Sigmoid colon (tissue), 6 donors: ENCODE measurements at regions not wholly inside any gene's neighbourhood (a gene's known extent, or its start where the extent isn't known, plus 50 kb on each side); places are given as distances from the start of the nearest gene placed in this dataset.

Experiments used
- DNase-seq: peaks from one replicate; pipeline ENCODE4 v3.0.0-alpha.2; 2019
- H3K27ac ChIP-seq, 4 donors: fragments of 200-600 bp; sonication (generic); one replicate each; pipeline ENCODE4 v1.5.1; 2016 to 2019; ENCODE audit warnings: mild to moderate bottlenecking in 1 of 4
- H3K27me3 ChIP-seq, 3 donors: fragments of 200-600 bp; sonication (generic); one replicate each; pipeline ENCODE4 v1.5.1; 2019; ENCODE audit warnings: mild to moderate bottlenecking in 1 of 3
- H3K36me3 ChIP-seq, 4 donors: fragments of 200-600 bp; sonication (generic); one replicate each; pipeline ENCODE4 v1.5.1; 2016 to 2019
- H3K4me1 ChIP-seq, 4 donors: fragments of 200-600 bp; sonication (generic); one replicate each; pipeline ENCODE4 v1.5.1; 2017 to 2019
- H3K4me3 ChIP-seq, 4 donors: fragments of 200-600 bp; sonication (generic); one replicate each; pipeline ENCODE4 v1.5.1; 2017 to 2019; ENCODE audit warnings: mild to moderate bottlenecking in 2 of 4, moderate library complexity in 1 of 4
- H3K9me3 ChIP-seq, 4 donors: fragments of 200-600 bp in 3 of 4; sonication (generic) in 3 of 4; one replicate each; pipeline versions ENCODE4 v1.5.1 to v1.6.1; 2013 to 2019
- EP300 ChIP-seq, 4 donors: sonication (generic); formaldehyde crosslinking; IDR thresholded peaks; one replicate each; pipeline ENCODE4 v1.6.1; 2017; ENCODE audit warnings: antibody characterized with exemption in 4 of 4
- POLR2A ChIP-seq, 2 donors: fragments of 450-650 bp; IDR thresholded peaks; one replicate each; pipeline ENCODE4 v1.6.1; 2016; ENCODE audit warnings: antibody characterized with exemption in 2 of 2, mild to moderate bottlenecking in 2 of 2, moderate library complexity in 2 of 2
- POLR2AphosphoS5 ChIP-seq, 4 donors: sonication (generic); formaldehyde crosslinking; IDR thresholded peaks; one replicate each; pipeline ENCODE4 v1.6.1; 2017; ENCODE audit warnings: antibody characterized with exemption in 4 of 4
- WGBS, 2 donors: extraction: QIAGEN DNeasy Blood & Tissue Kit; methylation state at CpG; one replicate each; pipeline ENCODE4 v1.1.7; 2013; 5-methylcytosine and 5-hydroxymethylcytosine counted together
- intact Hi-C: fragments of 100-400 bp; cut with DNase I; formaldehyde crosslinking; loops from one replicate; pipeline ENCODE4 v1.15.1; 2023
- TF ChIP-seq, protein P1 (sequence below), 4 experiments: fragments of 450-650 bp in 3 of 4; fragments of 200-600 bp in 1 of 4; IDR thresholded peaks; one replicate each; pipeline ENCODE4 v1.5.1; 2016 to 2019; ENCODE audit warnings: antibody characterized with exemption in 4 of 4, mild to moderate bottlenecking in 3 of 4, moderate library complexity in 2 of 4
- donor health status: healthy with polysubstance abuse.
- donor health status: healthy.

GRCh38 chr5:74173241-74173640 lies 467.3 kb downstream of the ENC1 start:
- no peak overlapping the region for H3K4me3 ChIP-seq
- no peaks in the 10 kb centered on the region for H3K27me3 ChIP-seq
- DNase-seq, result no peak
- 85 to 92% methylated on average over 7 of the region's 7 CpGs for WGBS, 2 donors
- no peaks in the 10 kb centered on the region for H3K9me3 ChIP-seq
- intact Hi-C loops, result no loop called here
- H3K4me1 ChIP-seq, result peaks cover 0 to 34% (median 20%) of the 10 kb centered on the region in 4 donors
- no peak overlapping the region for H3K27ac ChIP-seq
- H3K36me3 ChIP-seq, result no peaks in the 10 kb centered on the region
- TF ChIP-seq POLR2A (IDR thresholded peaks at IDR 0.05) (no peak), POLR2AphosphoS5 (IDR thresholded peaks at IDR 0.05) (no peak)
- TF ChIP-seq, protein P1, sequence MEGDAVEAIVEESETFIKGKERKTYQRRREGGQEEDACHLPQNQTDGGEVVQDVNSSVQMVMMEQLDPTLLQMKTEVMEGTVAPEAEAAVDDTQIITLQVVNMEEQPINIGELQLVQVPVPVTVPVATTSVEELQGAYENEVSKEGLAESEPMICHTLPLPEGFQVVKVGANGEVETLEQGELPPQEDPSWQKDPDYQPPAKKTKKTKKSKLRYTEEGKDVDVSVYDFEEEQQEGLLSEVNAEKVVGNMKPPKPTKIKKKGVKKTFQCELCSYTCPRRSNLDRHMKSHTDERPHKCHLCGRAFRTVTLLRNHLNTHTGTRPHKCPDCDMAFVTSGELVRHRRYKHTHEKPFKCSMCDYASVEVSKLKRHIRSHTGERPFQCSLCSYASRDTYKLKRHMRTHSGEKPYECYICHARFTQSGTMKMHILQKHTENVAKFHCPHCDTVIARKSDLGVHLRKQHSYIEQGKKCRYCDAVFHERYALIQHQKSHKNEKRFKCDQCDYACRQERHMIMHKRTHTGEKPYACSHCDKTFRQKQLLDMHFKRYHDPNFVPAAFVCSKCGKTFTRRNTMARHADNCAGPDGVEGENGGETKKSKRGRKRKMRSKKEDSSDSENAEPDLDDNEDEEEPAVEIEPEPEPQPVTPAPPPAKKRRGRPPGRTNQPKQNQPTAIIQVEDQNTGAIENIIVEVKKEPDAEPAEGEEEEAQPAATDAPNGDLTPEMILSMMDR (IDR thresholded peaks at IDR 0.05), result no peak

DNA sequence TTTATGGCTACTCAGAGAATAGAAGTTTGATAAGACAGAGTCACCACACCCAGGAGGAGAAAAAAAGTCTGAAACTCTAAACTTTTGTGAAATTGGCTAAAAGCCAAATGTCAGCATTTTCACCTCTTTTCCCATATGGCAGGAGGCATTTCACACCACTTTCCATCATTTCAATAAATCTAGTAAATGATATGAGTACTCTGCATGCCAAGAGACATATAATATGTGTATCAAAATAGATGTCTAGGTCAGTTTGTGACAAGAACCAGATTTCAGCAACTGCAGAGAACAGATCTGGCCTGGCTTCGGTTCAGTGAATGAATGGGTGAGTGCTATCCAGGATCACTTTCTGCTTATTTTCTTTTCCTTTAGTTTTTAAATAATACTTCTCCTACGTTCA lies 470.8 kb downstream of the ENC1 start:
- no peak for DNase-seq
- H3K4me3 ChIP-seq, result no peak overlapping the region
- TF ChIP-seq, protein P1 (IDR thresholded peaks at IDR 0.05), result no peak
- TF ChIP-seq EP300 (IDR thresholded peaks at IDR 0.05) (no peak), POLR2A (IDR thresholded peaks at IDR 0.05) (no peak), POLR2AphosphoS5 (IDR thresholded peaks at IDR 0.05) (peak in 2 of 4 donors; percentile 63 to 67)
- peaks cover 0 to 37% (median 27%) of the 10 kb centered on the region in 4 donors for H3K4me1 ChIP-seq
- H3K27me3 ChIP-seq, result no peaks in the 10 kb centered on the region
- no peak overlapping the region for H3K27ac ChIP-seq
- H3K36me3 ChIP-seq, result no peaks in the 10 kb centered on the region
- intact Hi-C loops, result no loop called here
- no peaks in the 10 kb centered on the region for H3K9me3 ChIP-seq
- 77 to 92% methylated on average over 2 of the region's 2 CpGs for WGBS, 2 donors

GRCh38 chr5:74167930-74168315 lies 472.6 kb downstream of the ENC1 start:
- intact Hi-C loops, result no loop called here
- no peak for TF ChIP-seq POLR2AphosphoS5 (IDR thresholded peaks at IDR 0.05)
- TF ChIP-seq, protein P1 (IDR thresholded peaks at IDR 0.05), result no peak
- TF ChIP-seq POLR2A (IDR thresholded peaks at IDR 0.05), result no peak
- TF ChIP-seq EP300 (IDR thresholded peaks at IDR 0.05), result no peak
- H3K36me3 ChIP-seq, result no peaks in the 10 kb centered on the region
- H3K27me3 ChIP-seq, result no peaks in the 10 kb centered on the region
- peak overlapping the region in 2 of 4 donors; percentile 12 to 63 for H3K27ac ChIP-seq
- DNase-seq, result no peak
- no peaks in the 10 kb centered on the region for H3K9me3 ChIP-seq
- peaks cover 0 to 28% (median 19%) of the 10 kb centered on the region in 4 donors for H3K4me1 ChIP-seq
- no peak overlapping the region for H3K4me3 ChIP-seq
- 62 to 77% methylated on average over 4 of the region's 4 CpGs for WGBS, 2 donors

GRCh38 chr5:74167206-74167929 lies 473.2 kb downstream of the ENC1 start:
- Histone ChIP-seq H3K36me3 (no peaks in the 10 kb centered on the region), H3K27me3 (no peaks in the 10 kb centered on the region), H3K27ac (peak overlapping the region in 2 of 4 donors; percentile 23 to 63), H3K4me3 (no peak overlapping the region), H3K4me1 (peaks cover 0 to 28% (median 19%) of the 10 kb centered on the region in 4 donors), H3K9me3 (no peaks in the 10 kb centered on the region)
- TF ChIP-seq POLR2AphosphoS5 (IDR thresholded peaks at IDR 0.05), result peak in 3 of 4 donors; percentile 49 to 73 (median 54)
- TF ChIP-seq, protein P1 (IDR thresholded peaks at IDR 0.05), result no peak
- peak in 1 of 4 donors; percentile 41 for TF ChIP-seq EP300 (IDR thresholded peaks at IDR 0.05)
- 77 to 78% methylated on average over 6 of the region's 6 CpGs for WGBS, 2 donors
- no peak for DNase-seq
- intact Hi-C loops, result no loop called here
